HG02840 (cell line): ENCODE measurements at regions not wholly inside any gene's neighbourhood (a gene's known extent, or its start where the extent isn't known, plus 50 kb on each side); places are given as distances from the start of the nearest gene placed in this dataset.
A peak's percentile ranks its signal among the peaks of the same experiment; 100 is the strongest.
"Not testable (repeated sequence)": the region's sequence is repeated elsewhere in the genome, so short reads cannot be mapped to it uniquely, and the experiment has no call there.

Experiments used
- ATAC-seq: cut with Tn5 transposase; IDR thresholded peaks from one replicate; pipeline ENCODE4 v1.9.1; 2021; ENCODE audit warnings: mild to moderate bottlenecking, moderate library complexity, moderate number of reproducible peaks; ENCODE audit not compliant: unreplicated experiment, low FRiP score

GRCh38 chr5:115469904-115470516, 74.6 kb downstream of the FEM1C start:
- ATAC-seq: no peak

GRCh38 chr5:115467628-115468027, 76.9 kb downstream of the FEM1C start:
- no peak for ATAC-seq

- ATAC-seq: no peak
These were observed 79.1 kb downstream of the FEM1C start for GRCh38 chr5:115465431-115465830.

GRCh38 chr5:115463983-115464382, 80.6 kb downstream of the FEM1C start:
- no peak for ATAC-seq

- ATAC-seq: no peak
These were observed 82.9 kb downstream of the FEM1C start for GRCh38 chr5:115461506-115462290.

- no peak for ATAC-seq
These were observed 83.5 kb downstream of the FEM1C start for GRCh38 chr5:115461093-115461492.

GRCh38 chr5:115460472-115460871, 84.1 kb downstream of the FEM1C start:
- ATAC-seq: peak; percentile 67

- no peak for ATAC-seq
These were observed 84.7 kb downstream of the FEM1C start for GRCh38 chr5:115459855-115460341.

GRCh38 chr5:115458416-115458815, 86.2 kb downstream of the FEM1C start:
- ATAC-seq: no peak

- no peak for ATAC-seq
These were observed 86.6 kb downstream of the FEM1C start for GRCh38 chr5:115458003-115458409.

- ATAC-seq: no peak
These were observed 87.0 kb downstream of the FEM1C start for GRCh38 chr5:115457571-115457970.

GRCh38 chr5:115456539-115457040, 88.0 kb downstream of the FEM1C start:
- ATAC-seq: no peak

- ATAC-seq: no peak
These were observed 88.5 kb downstream of the FEM1C start for GRCh38 chr5:115456056-115456455.

GRCh38 chr5:115455301-115455707, 89.3 kb downstream of the FEM1C start:
- ATAC-seq: no peak

- ATAC-seq: no peak
These were observed 91.0 kb downstream of the FEM1C start for GRCh38 chr5:115453391-115454095.

GRCh38 chr5:115452536-115453235, 91.9 kb downstream of the FEM1C start:
- ATAC-seq: no peak

- ATAC-seq: no peak
These were observed 92.5 kb downstream of the FEM1C start for GRCh38 chr5:115452083-115452482.

- ATAC-seq: peak; percentile 53
These were observed 93.8 kb downstream of the FEM1C start for GRCh38 chr5:115450741-115451140.

GRCh38 chr5:115448630-115449029, 95.9 kb downstream of the FEM1C start:
- ATAC-seq: not testable (repeated sequence)

GRCh38 chr5:115440782-115441451, 103.7 kb downstream of the FEM1C start:
- ATAC-seq: no peak
